DND-41 (cell line): ENCODE measurements at regions not wholly inside any gene's neighbourhood (a gene's known extent, or its start where the extent isn't known, plus 50 kb on each side); places are given as distances from the start of the nearest gene placed in this dataset.

Experiments used
- ATAC-seq: fragments of 200-7000 bp; cut with Tn5 transposase; 3 replicates; pipeline ENCODE4 v1.9.1; 2021; ENCODE audit warnings: low read depth; ENCODE audit not compliant: insufficient read depth
- DNase-seq: peaks from one replicate; pipeline ENCODE4 v3.0.0-alpha.2; 2020
- H2AFZ ChIP-seq: 2 replicates; pipeline ENCODE4 v1.6.0; 2012; ENCODE audit warnings: low read depth, low read length
- H3K27ac ChIP-seq: 2 replicates; pipeline ENCODE4 v1.5.1; 2012; ENCODE audit warnings: low read length, inconsistent platforms
- H3K27me3 ChIP-seq: fragments of 200-600 bp; sonication (generic); 2 replicates; pipeline ENCODE4 v1.6.0; 2012; ENCODE audit warnings: low read length, mild to moderate bottlenecking, inconsistent platforms; ENCODE audit not compliant: insufficient read depth, poor library complexity
- H3K36me3 ChIP-seq: 2 replicates; pipeline ENCODE4 v1.5.1; 2012; ENCODE audit warnings: low read length, inconsistent platforms; ENCODE audit not compliant: insufficient read depth
- H3K4me1 ChIP-seq: 2 replicates; pipeline ENCODE4 v1.5.1; 2012; ENCODE audit warnings: mild to moderate bottlenecking, low read length; ENCODE audit not compliant: insufficient read depth
- H3K4me2 ChIP-seq: 2 replicates; pipeline ENCODE4 v1.6.0; 2012; ENCODE audit warnings: mild to moderate bottlenecking, moderate library complexity, low read length, inconsistent platforms; ENCODE audit not compliant: insufficient read depth
- H3K4me3 ChIP-seq, 2 experiments: fragments of 200-600 bp in 1 of 2; shearing (Covaris generic) in 1 of 2; 2 replicates each; pipeline ENCODE4 v1.5.1; 2012 to 2016; ENCODE audit warnings: inconsistent platforms in 2 of 2, low read length in 2 of 2, mild to moderate bottlenecking in 2 of 2, low read depth in 1 of 2, moderate library complexity in 1 of 2
- H3K79me2 ChIP-seq: 2 replicates; pipeline ENCODE4 v1.6.0; 2012; ENCODE audit warnings: low read length, inconsistent platforms; ENCODE audit not compliant: insufficient read depth
- H3K9ac ChIP-seq: 2 replicates; pipeline ENCODE4 v1.6.0; 2012; ENCODE audit warnings: low read depth, mild to moderate bottlenecking, inconsistent platforms, low read length, moderate library complexity
- H3K9me3 ChIP-seq: 2 replicates; pipeline ENCODE4 v1.5.1; 2012; ENCODE audit warnings: low read length, moderate library complexity, mild to moderate bottlenecking, inconsistent platforms; ENCODE audit not compliant: insufficient read depth, severe bottlenecking
- H4K20me1 ChIP-seq: 2 replicates; pipeline ENCODE4 v1.6.0; 2012; ENCODE audit warnings: low read length; ENCODE audit not compliant: insufficient read depth
- EZH2 ChIP-seq: IDR thresholded peaks from 3 replicates; pipeline ENCODE4 v1.6.1; 2012; ENCODE audit warnings: borderline replicate concordance, low read depth, mild to moderate bottlenecking, moderate library complexity, low read length, inconsistent platforms; ENCODE audit not compliant: severe bottlenecking
- TF ChIP-seq, protein P1 (sequence below): IDR thresholded peaks from 2 replicates; pipeline ENCODE4 v1.5.1; 2012; ENCODE audit warnings: borderline replicate concordance, low read length, moderate library complexity, mild to moderate bottlenecking; ENCODE audit not compliant: poor library complexity, severe bottlenecking; ENCODE audit errors: extremely low read depth

DNA sequence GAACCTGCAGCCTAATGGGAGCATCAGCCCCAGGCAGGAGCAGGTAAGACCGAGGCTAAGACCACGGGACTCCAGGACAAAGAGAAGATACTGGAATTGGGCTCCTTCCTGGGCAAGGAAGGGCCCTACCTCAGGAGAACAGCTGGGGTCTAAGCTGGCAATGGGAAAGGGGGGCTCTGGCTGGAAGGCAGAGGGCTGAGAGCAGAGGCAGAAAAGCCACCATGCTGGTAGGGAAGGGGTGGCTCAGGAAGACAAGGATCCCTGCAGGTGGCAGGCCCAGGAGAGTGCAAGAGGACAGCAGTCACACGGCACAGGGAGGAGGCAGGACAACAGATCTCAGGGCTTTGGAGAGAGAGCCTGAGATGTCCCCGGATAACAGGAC lies 203.5 kb downstream of the NDUFA10 start:
- peaks cover 17% of the 10 kb centered on the region for H3K4me1 ChIP-seq
- no peak for ATAC-seq

DNA sequence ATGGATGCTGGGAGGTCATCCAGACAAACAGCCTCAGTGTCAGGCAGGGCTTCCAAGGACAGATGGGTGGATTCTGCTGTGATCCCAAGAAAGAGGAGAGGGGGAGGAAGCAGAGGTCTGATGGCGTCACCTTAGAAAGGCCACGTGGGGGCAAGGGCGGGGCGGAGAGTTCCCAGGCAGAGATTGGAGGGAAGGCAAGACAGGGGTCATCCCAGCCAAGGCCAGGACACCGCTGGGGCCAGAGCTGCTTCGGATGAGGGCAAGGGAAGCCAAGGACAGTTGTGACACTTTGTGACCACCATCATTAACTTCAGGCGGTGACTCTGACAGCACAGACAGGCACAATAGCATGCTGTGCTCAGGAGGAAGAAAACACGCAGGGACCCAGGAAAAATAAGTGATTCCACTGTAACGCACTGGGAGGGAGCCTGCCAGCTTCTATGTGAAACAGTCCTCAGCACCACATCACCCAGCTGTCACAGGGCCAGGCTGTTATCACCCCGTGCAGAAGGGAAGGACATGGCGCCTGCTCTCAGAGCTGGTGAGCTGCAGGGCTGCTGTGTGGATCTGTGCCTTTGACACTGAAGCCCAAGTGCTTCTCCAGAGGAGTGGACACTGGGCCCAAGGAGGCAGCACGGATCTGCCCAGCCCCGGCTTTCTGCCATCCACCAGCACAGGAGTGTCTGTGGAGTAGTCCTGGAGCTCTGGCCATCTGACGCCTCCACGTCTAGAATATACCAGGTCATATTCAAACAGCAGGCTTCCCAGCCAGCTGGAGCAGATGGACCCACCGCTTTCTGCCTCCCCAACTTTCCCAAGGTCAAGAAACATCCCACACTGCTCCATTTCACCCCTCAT lies 204.1 kb downstream of the NDUFA10 start:
- H3K4me2 ChIP-seq: no peak overlapping the region
- DNase-seq: no peak

More for the DNA sequence above, 203.5 kb downstream of the NDUFA10 start:
- Histone ChIP-seq H3K4me3 (no peak overlapping the region), H3K36me3 (no peaks in the 10 kb centered on the region), H2AFZ (no peak overlapping the region), H3K79me2 (no peaks in the 10 kb centered on the region), H3K4me2 (no peak overlapping the region), H3K9me3 (no peaks in the 10 kb centered on the region), H4K20me1 (no peaks in the 10 kb centered on the region), H3K9ac (no peak overlapping the region), H3K27ac (no peak overlapping the region), H3K27me3 (no peaks in the 10 kb centered on the region)
- TF ChIP-seq EZH2: no peak
- TF ChIP-seq, protein P1, sequence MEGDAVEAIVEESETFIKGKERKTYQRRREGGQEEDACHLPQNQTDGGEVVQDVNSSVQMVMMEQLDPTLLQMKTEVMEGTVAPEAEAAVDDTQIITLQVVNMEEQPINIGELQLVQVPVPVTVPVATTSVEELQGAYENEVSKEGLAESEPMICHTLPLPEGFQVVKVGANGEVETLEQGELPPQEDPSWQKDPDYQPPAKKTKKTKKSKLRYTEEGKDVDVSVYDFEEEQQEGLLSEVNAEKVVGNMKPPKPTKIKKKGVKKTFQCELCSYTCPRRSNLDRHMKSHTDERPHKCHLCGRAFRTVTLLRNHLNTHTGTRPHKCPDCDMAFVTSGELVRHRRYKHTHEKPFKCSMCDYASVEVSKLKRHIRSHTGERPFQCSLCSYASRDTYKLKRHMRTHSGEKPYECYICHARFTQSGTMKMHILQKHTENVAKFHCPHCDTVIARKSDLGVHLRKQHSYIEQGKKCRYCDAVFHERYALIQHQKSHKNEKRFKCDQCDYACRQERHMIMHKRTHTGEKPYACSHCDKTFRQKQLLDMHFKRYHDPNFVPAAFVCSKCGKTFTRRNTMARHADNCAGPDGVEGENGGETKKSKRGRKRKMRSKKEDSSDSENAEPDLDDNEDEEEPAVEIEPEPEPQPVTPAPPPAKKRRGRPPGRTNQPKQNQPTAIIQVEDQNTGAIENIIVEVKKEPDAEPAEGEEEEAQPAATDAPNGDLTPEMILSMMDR: no peak
- no peak for DNase-seq

DNA sequence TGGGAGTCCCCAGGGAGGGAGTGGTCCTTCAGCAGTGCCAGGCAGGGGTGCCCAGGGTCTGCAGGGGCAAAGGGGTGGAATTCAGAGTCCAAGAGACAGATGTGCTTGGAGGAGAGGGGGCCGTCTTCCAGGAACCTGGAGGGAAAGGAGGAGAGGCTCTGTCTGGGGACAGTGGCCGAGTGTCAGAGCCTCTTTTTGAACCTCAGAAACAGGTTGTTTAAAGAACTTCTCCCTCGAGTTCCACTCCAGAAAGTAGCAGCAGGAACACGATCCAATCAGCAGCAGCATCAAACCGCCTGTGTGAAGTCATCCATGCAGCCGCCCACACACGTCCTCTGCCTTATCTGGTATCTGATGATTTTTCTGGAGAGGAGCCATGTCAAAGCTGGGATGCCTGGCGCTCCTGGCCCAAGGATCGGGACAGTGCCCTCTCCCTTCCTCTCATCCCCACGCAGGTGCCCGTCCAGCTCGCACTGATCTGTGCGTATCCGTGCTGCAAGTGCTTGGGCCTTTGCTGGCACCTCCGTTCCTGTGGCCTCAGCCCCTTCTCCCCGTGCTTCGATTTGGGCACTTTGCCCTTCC lies 205.1 kb downstream of the NDUFA10 start:
- H3K36me3 ChIP-seq: no peaks in the 10 kb centered on the region
- TF ChIP-seq EZH2: no peak
- TF ChIP-seq, protein P1: no peak
- peaks cover 17% of the 10 kb centered on the region for H3K4me1 ChIP-seq
- no peaks in the 10 kb centered on the region for H3K79me2 ChIP-seq
- H3K9me3 ChIP-seq: no peaks in the 10 kb centered on the region
- no peak overlapping the region for H3K9ac ChIP-seq
- no peak overlapping the region for H3K4me3 ChIP-seq
- H4K20me1 ChIP-seq: no peaks in the 10 kb centered on the region
- ATAC-seq (no peak), DNase-seq (no peak)
- H3K4me2 ChIP-seq: no peak overlapping the region
- H3K27ac ChIP-seq: no peak overlapping the region
- no peaks in the 10 kb centered on the region for H3K27me3 ChIP-seq
- H2AFZ ChIP-seq: no peak overlapping the region

More for the DNA sequence above, 204.1 kb downstream of the NDUFA10 start:
- Histone ChIP-seq H3K79me2 (no peaks in the 10 kb centered on the region), H3K9ac (no peak overlapping the region), H3K27me3 (no peaks in the 10 kb centered on the region), H2AFZ (no peak overlapping the region), H4K20me1 (no peaks in the 10 kb centered on the region), H3K9me3 (no peaks in the 10 kb centered on the region), H3K4me1 (peaks cover 17% of the 10 kb centered on the region), H3K27ac (no peak overlapping the region), H3K36me3 (no peaks in the 10 kb centered on the region), H3K4me3 (no peak overlapping the region)
- no peak for TF ChIP-seq EZH2
- TF ChIP-seq, protein P1: no peak
- ATAC-seq: no peak
